GM19468 (cell line): ENCODE measurements at regions not wholly inside any gene's neighbourhood (a gene's known extent, or its start where the extent isn't known, plus 50 kb on each side); places are given as distances from the start of the nearest gene placed in this dataset.
"Not testable (repeated sequence)": the region's sequence is repeated elsewhere in the genome, so short reads cannot be mapped to it uniquely, and the experiment has no call there.

Experiments used
- ATAC-seq: cut with Tn5 transposase; IDR thresholded peaks from one replicate; pipeline ENCODE4 v1.9.1; 2021; ENCODE audit warnings: mild to moderate bottlenecking, moderate library complexity, moderate number of reproducible peaks; ENCODE audit not compliant: unreplicated experiment; ENCODE audit errors: extremely low read depth

GRCh38 chr7:46784732-46785131, 797.2 kb downstream of the TNS3 start:
- ATAC-seq = no peak

- no peak for ATAC-seq
Measured at GRCh38 chr7:46781901-46782439, 799.9 kb downstream of the TNS3 start.

GRCh38 chr7:46776790-46777189, 805.1 kb downstream of the TNS3 start:
- ATAC-seq = no peak

GRCh38 chr7:46775776-46776175, 806.1 kb downstream of the TNS3 start:
- ATAC-seq = no peak

- ATAC-seq = no peak
Measured at GRCh38 chr7:46775020-46775419, 806.9 kb downstream of the TNS3 start.

GRCh38 chr7:46774515-46774914, 807.4 kb downstream of the TNS3 start:
- ATAC-seq = no peak

- no peak for ATAC-seq
Measured at GRCh38 chr7:46772776-46773175, 809.1 kb downstream of the TNS3 start.

- ATAC-seq = no peak
Measured at GRCh38 chr7:46767071-46767470, 814.8 kb downstream of the TNS3 start.

GRCh38 chr7:46764100-46764936, 817.6 kb downstream of the TNS3 start:
- ATAC-seq = no peak

- no peak for ATAC-seq
Measured at GRCh38 chr7:46763344-46763743, 818.6 kb downstream of the TNS3 start.

- no peak for ATAC-seq
Measured at GRCh38 chr7:46759711-46760480, 822.0 kb downstream of the TNS3 start.

- ATAC-seq = no peak
Measured at GRCh38 chr7:46756996-46757395, 824.9 kb downstream of the TNS3 start.

- no peak for ATAC-seq
Measured at GRCh38 chr7:46756256-46756655, 825.7 kb downstream of the TNS3 start.

- ATAC-seq = no peak
Measured at GRCh38 chr7:46755120-46756034, 826.5 kb downstream of the TNS3 start.

- ATAC-seq = no peak
Measured at GRCh38 chr7:46754140-46754720, 827.7 kb downstream of the TNS3 start.

GRCh38 chr7:46753662-46754061, 828.2 kb downstream of the TNS3 start:
- no peak for ATAC-seq

GRCh38 chr7:46752881-46753366, 829.0 kb downstream of the TNS3 start:
- no peak for ATAC-seq

GRCh38 chr7:46751927-46752723, 829.8 kb downstream of the TNS3 start:
- ATAC-seq = not testable (repeated sequence)

- ATAC-seq = no peak
Measured at GRCh38 chr7:46751471-46751870, 830.4 kb upstream of the IGFBP3 start.
